T-cell (primary cell): ENCODE measurements at regions not wholly inside any gene's neighbourhood (a gene's known extent, or its start where the extent isn't known, plus 50 kb on each side); places are given as distances from the start of the nearest gene placed in this dataset.

Source experiments
- ATAC-seq, 4 experiments: fragments of 200-7000 bp in 3 of 4; fragments of 150-1000 bp in 1 of 4; cut with Tn5 transposase; replicated peaks in 1 of 4; 1 replicate in 3 of 4; 2 replicates in 1 of 4; pipeline ENCODE4 v1.10.0; 2021; ENCODE audit warnings: moderate library complexity in 3 of 4, mild to moderate bottlenecking in 2 of 4, moderate number of reproducible peaks in 1 of 4
- CTCF ChIA-PET, 2 donors: fragments of 300-600 bp; sonication (Branson Sonifier 250); formaldehyde crosslinking; loops; one replicate each; lab custom pipeline; 2022; ENCODE audit warnings: antibody characterized with exemption in 2 of 2; lab: Charles Lee
- POLR2A ChIA-PET, 2 donors: fragments of 300-600 bp; sonication (Branson Sonifier 250); formaldehyde crosslinking; loops; one replicate each; lab custom pipeline; 2022; ENCODE audit warnings: antibody characterized with exemption in 2 of 2; lab: Charles Lee
- DNase-seq, 35 experiments: peaks; one replicate each; pipeline versions ENCODE4 v3.0.0 to v3.0.0-alpha.2; 2013 to 2023
- H3K27ac ChIP-seq: one replicate; pipeline ENCODE4 v1.5.1; 2013; ENCODE audit warnings: low read length
- H3K27me3 ChIP-seq, 2 experiments: replicated peaks in 1 of 2; 1 replicate in 1 of 2; 2 replicates in 1 of 2; pipeline versions ENCODE4 v1.6.1 to v1.7.0; 2013; ENCODE audit warnings: low read length in 1 of 2, mixed read lengths in 1 of 2; ENCODE audit not compliant: control insufficient read depth in 2 of 2, insufficient read depth in 2 of 2; ENCODE audit errors: extremely low read depth in 1 of 2
- H3K36me3 ChIP-seq, 2 donors: 1 replicate in 1 of 2; 2 replicates in 1 of 2; pipeline versions ENCODE4 v1.6.1 to v1.7.0; 2013; ENCODE audit warnings: low read length in 1 of 2; ENCODE audit not compliant: control insufficient read depth in 2 of 2, insufficient read depth in 1 of 2; ENCODE audit errors: extremely low read depth in 1 of 2
- H3K4me1 ChIP-seq, 2 experiments: 1 replicate in 1 of 2; 2 replicates in 1 of 2; pipeline versions ENCODE4 v1.6.1 to v1.7.0; 2013; ENCODE audit warnings: low read length in 2 of 2, mixed read lengths in 1 of 2; ENCODE audit not compliant: insufficient read depth in 2 of 2, control insufficient read depth in 1 of 2; ENCODE audit errors: extremely low read depth in 1 of 2
- H3K4me3 ChIP-seq, 2 donors: 1 replicate in 1 of 2; 2 replicates in 1 of 2; pipeline versions ENCODE4 v1.5.1 to v1.7.0; 2013; ENCODE audit warnings: mild to moderate bottlenecking in 2 of 2, low read length in 1 of 2, moderate library complexity in 1 of 2; ENCODE audit not compliant: control insufficient read depth in 1 of 2; ENCODE audit errors: extremely low read depth in 1 of 2
- H3K9me3 ChIP-seq: 2 replicates; pipeline ENCODE4 v1.7.0; 2013
- H3K27ac Mint-ChIP-seq, 2 donors: one replicate each; pipeline ENCODE4 v1.8.0; 2020 to 2021; ENCODE audit warnings: mild to moderate bottlenecking in 2 of 2, mixed read lengths in 2 of 2
- H3K27me3 Mint-ChIP-seq, 2 donors: one replicate each; pipeline ENCODE4 v1.8.0; 2021 to 2022; ENCODE audit warnings: mixed read lengths in 2 of 2
- H3K36me3 Mint-ChIP-seq: one replicate; pipeline ENCODE4 v1.8.0; 2021; ENCODE audit warnings: mixed read lengths
- H3K4me1 Mint-ChIP-seq, 3 donors: one replicate each; pipeline ENCODE4 v1.8.0; 2020 to 2022; ENCODE audit warnings: mixed read lengths in 3 of 3, mild to moderate bottlenecking in 1 of 3
- H3K4me3 Mint-ChIP-seq, 3 donors: one replicate each; pipeline ENCODE4 v1.8.0; 2020 to 2022; ENCODE audit warnings: mild to moderate bottlenecking in 3 of 3, mixed read lengths in 3 of 3, moderate library complexity in 3 of 3
- H3K9me3 Mint-ChIP-seq, 3 donors: one replicate each; pipeline ENCODE4 v1.8.0; 2020 to 2022; ENCODE audit warnings: mixed read lengths in 3 of 3
- WGBS: methylation state at CpG from one replicate; pipeline ENCODE4 v1.1.5; 2013; ENCODE audit warnings: missing lambda C conversion rate; ENCODE audit not compliant: insufficient coverage; 5-methylcytosine and 5-hydroxymethylcytosine counted together

GRCh38 chr3:159841766-159842165 lies 146.9 kb upstream of the IL12A start:
- Mint-ChIP-seq H3K4me3 (no peak overlapping the region), H3K9me3 (no peaks in the 10 kb centered on the region), H3K4me1 (peaks cover 3 to 6% (median 3%) of the 10 kb centered on the region in 3 donors), H3K27ac (no peak overlapping the region), H3K36me3 (no peaks in the 10 kb centered on the region), H3K27me3 (peaks cover 28 to 32% of the 10 kb centered on the region in 2 donors)
- Histone ChIP-seq H3K36me3 (no peaks in the 10 kb centered on the region), H3K4me1 (peaks cover 0 to 4% of the 10 kb centered on the region in 2 experiments), H3K27ac (no peak overlapping the region), H3K9me3 (no peaks in the 10 kb centered on the region), H3K4me3 (no peak overlapping the region), H3K27me3 (peaks cover 0 to 14% of the 10 kb centered on the region in 2 experiments)
- ATAC-seq (no peak), DNase-seq (no peak)
- WGBS: no CpG with 5 or more reads among the region's 1 CpG
- ChIA-PET CTCF (no interaction called here), POLR2A (no interaction called here)

GRCh38 chr3:159843840-159844730 lies 144.6 kb upstream of the IL12A start:
- H3K9me3 Mint-ChIP-seq: no peaks in the 10 kb centered on the region
- WGBS: no CpG with 5 or more reads among the region's 7 CpGs
- ChIA-PET POLR2A (no interaction called here), CTCF (no interaction called here)
- H3K4me1 Mint-ChIP-seq: peaks cover 3 to 6% (median 3%) of the 10 kb centered on the region in 3 donors
- H3K4me3 ChIP-seq: no peak overlapping the region
- H3K27me3 Mint-ChIP-seq: peaks cover 27% of the 10 kb centered on the region in 2 donors
- no peaks in the 10 kb centered on the region for H3K9me3 ChIP-seq
- peaks cover 0 to 4% of the 10 kb centered on the region in 2 experiments for H3K4me1 ChIP-seq
- no peaks in the 10 kb centered on the region for H3K36me3 Mint-ChIP-seq
- DNase-seq: no peak
- H3K27ac Mint-ChIP-seq: no peak overlapping the region
- H3K27ac ChIP-seq: no peak overlapping the region
- H3K4me3 Mint-ChIP-seq: no peak overlapping the region
- peaks cover 0 to 14% of the 10 kb centered on the region in 2 experiments for H3K27me3 ChIP-seq
- ATAC-seq: no peak
- no peaks in the 10 kb centered on the region for H3K36me3 ChIP-seq

- no peaks in the 10 kb centered on the region for H3K9me3 Mint-ChIP-seq
- H3K4me3 Mint-ChIP-seq: no peak overlapping the region
- H3K4me3 ChIP-seq: no peak overlapping the region
- no peak for DNase-seq
- CTCF ChIA-PET: no interaction called here
- POLR2A ChIA-PET: interaction anchor here (0.5 to 0.6 kb wide), 2 partner anchors 8 to 613 kb away, joined by 3 to 4 read pairs; no protein-coding TSS in a partner anchor
- no peak overlapping the region for H3K27ac ChIP-seq
- H3K27me3 ChIP-seq: peaks cover 0 to 11% of the 10 kb centered on the region in 2 experiments
- peaks cover 3 to 6% (median 3%) of the 10 kb centered on the region in 3 donors for H3K4me1 Mint-ChIP-seq
- ATAC-seq: no peak
- H3K27ac Mint-ChIP-seq: no peak overlapping the region
- no peaks in the 10 kb centered on the region for H3K36me3 Mint-ChIP-seq
- H3K27me3 Mint-ChIP-seq: peaks cover 27% of the 10 kb centered on the region in 2 donors
- peaks cover 0 to 1% of the 10 kb centered on the region in 2 experiments for H3K4me1 ChIP-seq
- H3K36me3 ChIP-seq: no peaks in the 10 kb centered on the region
- WGBS: 83% methylated on average over 3 of the region's 4 CpGs
- H3K9me3 ChIP-seq: no peaks in the 10 kb centered on the region
Measured at GRCh38 chr3:159844801-159845261, 143.8 kb upstream of the IL12A start.

GRCh38 chr3:159845737-159846136 lies 142.9 kb upstream of the IL12A start:
- Mint-ChIP-seq H3K9me3 (no peaks in the 10 kb centered on the region), H3K36me3 (no peaks in the 10 kb centered on the region), H3K27me3 (peaks cover 19 to 26% of the 10 kb centered on the region in 2 donors), H3K4me1 (no peaks in the 10 kb centered on the region), H3K4me3 (no peak overlapping the region), H3K27ac (no peak overlapping the region)
- WGBS: 83% methylated on average over 3 of the region's 3 CpGs
- ChIA-PET CTCF (interaction anchor here in 1 of 2 donors (0.6 kb wide), 1 partner anchor 10 kb away, joined by 3 read pairs; no protein-coding TSS in a partner anchor), POLR2A (no interaction called here)
- H3K9me3 ChIP-seq: no peaks in the 10 kb centered on the region
- peaks cover 0 to 7% of the 10 kb centered on the region in 2 experiments for H3K27me3 ChIP-seq
- no peaks in the 10 kb centered on the region for H3K36me3 ChIP-seq
- no peaks in the 10 kb centered on the region for H3K4me1 ChIP-seq
- no peak for ATAC-seq
- no peak overlapping the region for H3K4me3 ChIP-seq
- no peak for DNase-seq
- no peak overlapping the region for H3K27ac ChIP-seq

- no peak for ATAC-seq
- POLR2A ChIA-PET: no interaction called here
- H3K4me3 Mint-ChIP-seq: no peak overlapping the region
- peaks cover 0 to 7% of the 10 kb centered on the region in 2 experiments for H3K27me3 ChIP-seq
- no peaks in the 10 kb centered on the region for H3K36me3 Mint-ChIP-seq
- H3K27me3 Mint-ChIP-seq: peaks cover 19 to 25% of the 10 kb centered on the region in 2 donors
- no peaks in the 10 kb centered on the region for H3K36me3 ChIP-seq
- no peaks in the 10 kb centered on the region for H3K4me1 Mint-ChIP-seq
- no peak for DNase-seq
- CTCF ChIA-PET: no interaction called here
- H3K4me1 ChIP-seq: no peaks in the 10 kb centered on the region
- H3K27ac ChIP-seq: no peak overlapping the region
- H3K9me3 Mint-ChIP-seq: no peaks in the 10 kb centered on the region
- H3K9me3 ChIP-seq: no peaks in the 10 kb centered on the region
- H3K4me3 ChIP-seq: no peak overlapping the region
- no CpG with 5 or more reads among the region's 1 CpG for WGBS
- no peak overlapping the region for H3K27ac Mint-ChIP-seq
Measured at GRCh38 chr3:159846255-159846654, 142.4 kb upstream of the IL12A start.

- ATAC-seq: no peak
- Histone ChIP-seq H3K27me3 (peaks cover 0 to 11% of the 10 kb centered on the region in 2 experiments), H3K27ac (no peak overlapping the region), H3K4me1 (no peaks in the 10 kb centered on the region), H3K4me3 (no peak overlapping the region), H3K9me3 (no peaks in the 10 kb centered on the region), H3K36me3 (no peaks in the 10 kb centered on the region)
- CTCF ChIA-PET: interaction anchor here in 1 of 2 donors (0.7 kb wide), 1 partner anchor 140 kb away, joined by 3 read pairs; the partner anchor contains the start of gene IL12A
- POLR2A ChIA-PET: no interaction called here
- Mint-ChIP-seq H3K4me3 (no peak overlapping the region), H3K36me3 (no peaks in the 10 kb centered on the region), H3K9me3 (no peaks in the 10 kb centered on the region), H3K4me1 (no peaks in the 10 kb centered on the region), H3K27ac (no peak overlapping the region), H3K27me3 (peaks cover 22 to 27% of the 10 kb centered on the region in 2 donors)
- WGBS: 79% methylated on average over 3 of the region's 3 CpGs
- no peak for DNase-seq
Measured at GRCh38 chr3:159848348-159849118, 140.1 kb upstream of the IL12A start.
